ENCODE measurements at regions not wholly inside any gene's neighbourhood (a gene's known extent, or its start where the extent isn't known, plus 50 kb on each side); places are given as distances from the start of the nearest gene placed in this dataset.

- Mint-ChIP-seq H3K9me3 (ENCODE audit: low read depth) (no peaks in the 10 kb centered on the region), H3K27ac (no peak overlapping the region), H3K27me3 (peaks cover 4% of the 10 kb centered on the region), H3K36me3 (ENCODE audit: insufficient read depth) (no peaks in the 10 kb centered on the region), H3K4me3 (ENCODE audit: low read depth) (no peak overlapping the region), H3K4me1 (ENCODE audit: low read depth) (peaks cover 4% of the 10 kb centered on the region)
- DNase-seq (ENCODE audit: low spot score, unreplicated experiment), result no peak
- no peak for TF ChIP-seq CTCF (IDR thresholded peaks at IDR 0.05; ENCODE audit: unreplicated experiment)
Observed at GRCh38 chr7:26449175-26450165, 157.8 kb downstream of the SNX10 start.

- H3K27ac Mint-ChIP-seq, result no peak overlapping the region
Observed at GRCh38 chr7:26451997-26452396, 160.3 kb downstream of the SNX10 start.

GRCh38 chr7:26454180-26454579 is 162.5 kb downstream of the SNX10 start:
- Mint-ChIP-seq H3K4me3 (ENCODE audit: low read depth) (no peak overlapping the region), H3K4me1 (ENCODE audit: low read depth) (peaks cover 4% of the 10 kb centered on the region), H3K27ac (no peak overlapping the region), H3K36me3 (ENCODE audit: insufficient read depth) (no peaks in the 10 kb centered on the region), H3K27me3 (no peaks in the 10 kb centered on the region), H3K9me3 (ENCODE audit: low read depth) (no peaks in the 10 kb centered on the region)
- TF ChIP-seq CTCF (IDR thresholded peaks at IDR 0.05; ENCODE audit: unreplicated experiment), result no peak
- DNase-seq (ENCODE audit: low spot score, unreplicated experiment), result no peak

More at GRCh38 chr7:26451997-26452396, 160.3 kb downstream of the SNX10 start:
- Mint-ChIP-seq H3K36me3 (ENCODE audit: insufficient read depth) (no peaks in the 10 kb centered on the region), H3K27me3 (peaks cover 4% of the 10 kb centered on the region), H3K9me3 (ENCODE audit: low read depth) (no peaks in the 10 kb centered on the region), H3K4me3 (ENCODE audit: low read depth) (no peak overlapping the region), H3K4me1 (ENCODE audit: low read depth) (peaks cover 4% of the 10 kb centered on the region)
- DNase-seq (ENCODE audit: low spot score, unreplicated experiment), result no peak
- TF ChIP-seq CTCF (IDR thresholded peaks at IDR 0.05; ENCODE audit: unreplicated experiment), result no peak

- no peaks in the 10 kb centered on the region for H3K27me3 Mint-ChIP-seq
- DNase-seq (ENCODE audit: low spot score, unreplicated experiment), result no peak
- no peak overlapping the region for H3K4me3 Mint-ChIP-seq (ENCODE audit: low read depth)
- no peaks in the 10 kb centered on the region for H3K9me3 Mint-ChIP-seq (ENCODE audit: low read depth)
- no peak overlapping the region for H3K27ac Mint-ChIP-seq
- no peaks in the 10 kb centered on the region for H3K36me3 Mint-ChIP-seq (ENCODE audit: insufficient read depth)
- no peak for TF ChIP-seq CTCF (IDR thresholded peaks at IDR 0.05; ENCODE audit: unreplicated experiment)
- H3K4me1 Mint-ChIP-seq (ENCODE audit: low read depth), result peaks cover 11% of the 10 kb centered on the region
Observed at GRCh38 chr7:26457696-26458327, 166.2 kb downstream of the SNX10 start.

GRCh38 chr7:26458466-26459145 is 166.9 kb downstream of the SNX10 start:
- H3K9me3 Mint-ChIP-seq (ENCODE audit: low read depth), result no peaks in the 10 kb centered on the region
- peaks cover 11% of the 10 kb centered on the region for H3K4me1 Mint-ChIP-seq (ENCODE audit: low read depth)
- no peak for DNase-seq (ENCODE audit: low spot score, unreplicated experiment)
- no peak for TF ChIP-seq CTCF (IDR thresholded peaks at IDR 0.05; ENCODE audit: unreplicated experiment)
- no peaks in the 10 kb centered on the region for H3K27me3 Mint-ChIP-seq
- no peaks in the 10 kb centered on the region for H3K36me3 Mint-ChIP-seq (ENCODE audit: insufficient read depth)
- no peak overlapping the region for H3K4me3 Mint-ChIP-seq (ENCODE audit: low read depth)
- no peak overlapping the region for H3K27ac Mint-ChIP-seq

All from progenitor cell of endocrine pancreas (in vitro differentiated cells).